HCT116 (cell line): ENCODE measurements at regions not wholly inside any gene's neighbourhood (a gene's known extent, or its start where the extent isn't known, plus 50 kb on each side); places are given as distances from the start of the nearest gene placed in this dataset.

Experiments
- CTCF ChIP-seq, 3 experiments: fragments of 200-600 bp in 1 of 3; sonication (generic) in 1 of 3; IDR thresholded peaks in 2 of 3; conservative IDR thresholded peaks in 1 of 3; 2 replicates each; pipeline ENCODE4 v1.5.1; 2012 to 2017; ENCODE audit warnings: low read depth in 2 of 3, low read length in 2 of 3, antibody characterized with exemption in 1 of 3, borderline replicate concordance in 1 of 3, control low read depth in 1 of 3, mild to moderate bottlenecking in 1 of 3, mixed read lengths in 1 of 3, mixed run types in 1 of 3, moderate library complexity in 1 of 3; ENCODE audit not compliant: insufficient read depth in 1 of 3
- EGR1 ChIP-seq: IDR thresholded peaks from 2 replicates; pipeline ENCODE4 v1.6.1; 2012; ENCODE audit warnings: low read depth
- EZH2phosphoT487 ChIP-seq: fragments of 200-600 bp; IDR thresholded peaks from 2 replicates; pipeline ENCODE4 v1.6.1; 2018; ENCODE audit warnings: antibody characterized with exemption, borderline replicate concordance
- POLR2A ChIP-seq: IDR thresholded peaks from 2 replicates; pipeline ENCODE4 v1.7.0; 2011; ENCODE audit warnings: borderline replicate concordance; ENCODE audit not compliant: insufficient read depth, insufficient read length; ENCODE audit errors: extremely low read depth

DNA sequence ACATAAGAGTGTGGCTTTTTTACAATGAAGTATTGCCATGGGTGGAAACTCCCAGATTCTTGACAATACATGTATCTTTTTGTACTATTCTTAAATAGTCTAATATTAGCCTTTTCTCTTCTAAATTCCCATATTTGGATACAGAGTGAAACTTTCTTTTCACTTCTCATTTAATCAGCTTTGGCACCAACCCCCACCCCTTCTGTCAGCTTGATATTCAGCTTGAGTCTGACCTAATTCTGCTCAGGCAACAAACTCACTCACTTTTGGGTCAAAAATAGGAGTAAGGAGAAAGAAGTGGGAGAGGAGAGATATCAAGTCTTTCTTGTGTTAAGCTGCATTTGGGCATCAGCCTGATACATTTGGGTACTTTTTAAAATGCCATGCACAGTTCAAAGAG is 397.5 kb downstream of the COG6 start:
- TF ChIP-seq POLR2A (no peak), CTCF (IDR thresholded peaks at IDR 0.05 in 2 of 3, conservative IDR thresholded peaks at IDR 0.05 in 1 of 3; ENCODE audit: borderline replicate concordance in 1 of 3, insufficient read depth in 1 of 3, low read depth in 2 of 3, low read length in 2 of 3) (no peak), EZH2phosphoT487 (no peak), EGR1 (no peak)
